CD4-positive, CD25-positive, alpha-beta regulatory T cell (primary cell): ENCODE measurements at regions not wholly inside any gene's neighbourhood (a gene's known extent, or its start where the extent isn't known, plus 50 kb on each side); places are given as distances from the start of the nearest gene placed in this dataset.
"Not testable (repeated sequence)": the region's sequence is repeated elsewhere in the genome, so short reads cannot be mapped to it uniquely, and the experiment has no call there.

Experiments used
- ATAC-seq, 2 donors: fragments of 150-1000 bp; cut with Tn5 transposase; one replicate each; pipeline ENCODE4 v1.10.0; 2021; ENCODE audit warnings: low read depth in 2 of 2, moderate number of reproducible peaks in 2 of 2, moderate library complexity in 1 of 2
- DNase-seq, 3 donors: peaks; one replicate each; pipeline versions ENCODE4 v3.0.0 to v3.0.0-alpha.2; 2012 to 2022; ENCODE audit warnings: mixed read lengths in 1 of 3
- H3K27ac ChIP-seq: one replicate; pipeline ENCODE4 v1.7.0; 2013; ENCODE audit warnings: mild to moderate bottlenecking, low read length; ENCODE audit not compliant: insufficient read depth, poor library complexity, severe bottlenecking
- H3K27me3 ChIP-seq: one replicate; pipeline ENCODE4 v1.7.0; 2013; ENCODE audit warnings: low read length; ENCODE audit not compliant: control insufficient read depth, insufficient read depth
- H3K36me3 ChIP-seq: one replicate; pipeline ENCODE4 v1.7.0; 2013; ENCODE audit warnings: mild to moderate bottlenecking, low read length, moderate library complexity; ENCODE audit not compliant: control insufficient read depth, insufficient read depth
- H3K4me1 ChIP-seq: 2 replicates; pipeline ENCODE4 v1.7.0; 2013; ENCODE audit warnings: mild to moderate bottlenecking, low read length; ENCODE audit not compliant: insufficient read depth, control insufficient read depth, poor library complexity, severe bottlenecking
- H3K4me3 ChIP-seq: one replicate; pipeline ENCODE4 v1.7.0; 2013; ENCODE audit warnings: low read depth, mild to moderate bottlenecking, low read length, moderate library complexity
- H3K9me3 ChIP-seq, 2 experiments: 1 replicate in 1 of 2; 2 replicates in 1 of 2; pipeline ENCODE4 v1.7.0; 2013; ENCODE audit warnings: low read length in 2 of 2, mild to moderate bottlenecking in 1 of 2, moderate library complexity in 1 of 2; ENCODE audit not compliant: control insufficient read depth in 2 of 2
- H3K27ac Mint-ChIP-seq, 3 donors: one replicate each; pipeline ENCODE4 v1.8.0; 2020 to 2022; ENCODE audit warnings: mild to moderate bottlenecking in 3 of 3, mixed read lengths in 3 of 3, moderate library complexity in 2 of 3
- H3K27me3 Mint-ChIP-seq: one replicate; pipeline ENCODE4 v1.8.0; 2022; ENCODE audit warnings: mild to moderate bottlenecking, mixed read lengths
- H3K36me3 Mint-ChIP-seq: one replicate; pipeline ENCODE4 v1.8.0; 2020; ENCODE audit warnings: mixed read lengths
- H3K4me1 Mint-ChIP-seq, 4 donors: one replicate each; pipeline ENCODE4 v1.8.0; 2020 to 2022; ENCODE audit warnings: mixed read lengths in 4 of 4, mild to moderate bottlenecking in 1 of 4
- H3K4me3 Mint-ChIP-seq, 4 donors: one replicate each; pipeline ENCODE4 v1.8.0; 2020 to 2022; ENCODE audit warnings: mild to moderate bottlenecking in 4 of 4, mixed read lengths in 4 of 4, moderate library complexity in 3 of 4
- H3K9me3 Mint-ChIP-seq, 7 donors: one replicate each; pipeline ENCODE4 v1.8.0; 2020 to 2022; ENCODE audit warnings: mixed read lengths in 7 of 7, mild to moderate bottlenecking in 3 of 7, moderate library complexity in 2 of 7

- no peaks in the 10 kb centered on the region for H3K4me1 Mint-ChIP-seq
- peaks cover 0 to 4% (median 3%) of the 10 kb centered on the region in 7 donors for H3K9me3 Mint-ChIP-seq
- no peak overlapping the region for H3K4me3 Mint-ChIP-seq
- Histone ChIP-seq H3K4me1 (no peaks in the 10 kb centered on the region), H3K9me3 (no peaks in the 10 kb centered on the region), H3K27ac (no peak overlapping the region), H3K27me3 (no peaks in the 10 kb centered on the region), H3K36me3 (no peaks in the 10 kb centered on the region), H3K4me3 (no peak overlapping the region)
- no peaks in the 10 kb centered on the region for H3K27me3 Mint-ChIP-seq
- ATAC-seq (no peak), DNase-seq (no peak)
- no peaks in the 10 kb centered on the region for H3K36me3 Mint-ChIP-seq
- H3K27ac Mint-ChIP-seq, result no peak overlapping the region
Observed at GRCh38 chr14:86333493-86333892, 803.5 kb downstream of the FLRT2 start.

- Histone ChIP-seq H3K27ac (no peak overlapping the region), H3K9me3 (no peaks in the 10 kb centered on the region), H3K4me3 (no peak overlapping the region), H3K27me3 (no peaks in the 10 kb centered on the region), H3K4me1 (no peaks in the 10 kb centered on the region), H3K36me3 (no peaks in the 10 kb centered on the region)
- ATAC-seq, result no peak
- Mint-ChIP-seq H3K4me3 (no peak overlapping the region), H3K27ac (no peak overlapping the region), H3K4me1 (no peaks in the 10 kb centered on the region), H3K9me3 (peaks cover 0 to 6% (median 1%) of the 10 kb centered on the region in 7 donors), H3K27me3 (no peaks in the 10 kb centered on the region), H3K36me3 (no peaks in the 10 kb centered on the region)
- no peak for DNase-seq
Observed at GRCh38 chr14:86331341-86331740, 801.4 kb downstream of the FLRT2 start.

GRCh38 chr14:86321151-86321550 is 791.2 kb downstream of the FLRT2 start:
- H3K4me1 ChIP-seq, result no peaks in the 10 kb centered on the region
- no peak overlapping the region for H3K4me3 ChIP-seq
- no peaks in the 10 kb centered on the region for H3K36me3 ChIP-seq
- no peaks in the 10 kb centered on the region for H3K27me3 Mint-ChIP-seq
- H3K9me3 Mint-ChIP-seq, result peaks cover 0 to 21% (median 2%) of the 10 kb centered on the region in 7 donors
- no peak for ATAC-seq
- H3K27ac ChIP-seq, result no peak overlapping the region
- no peaks in the 10 kb centered on the region for H3K27me3 ChIP-seq
- no peaks in the 10 kb centered on the region for H3K4me1 Mint-ChIP-seq
- no peak overlapping the region for H3K27ac Mint-ChIP-seq
- no peak for DNase-seq
- no peaks in the 10 kb centered on the region for H3K36me3 Mint-ChIP-seq
- H3K9me3 ChIP-seq, result no peaks in the 10 kb centered on the region
- no peak overlapping the region for H3K4me3 Mint-ChIP-seq

GRCh38 chr14:86312154-86312665 is 782.3 kb downstream of the FLRT2 start:
- not testable (repeated sequence) for H3K27ac ChIP-seq, H3K27me3 ChIP-seq, H3K4me1 ChIP-seq, H3K9me3 ChIP-seq, H3K4me3 ChIP-seq, H3K27ac Mint-ChIP-seq, DNase-seq, H3K27me3 Mint-ChIP-seq, H3K4me3 Mint-ChIP-seq, H3K4me1 Mint-ChIP-seq, H3K36me3 ChIP-seq, ATAC-seq, H3K36me3 Mint-ChIP-seq
- peaks cover 0 to 12% (median 6%) of the 10 kb centered on the region in 7 donors for H3K9me3 Mint-ChIP-seq

- DNase-seq (no peak), ATAC-seq (no peak)
- Mint-ChIP-seq H3K4me3 (no peak overlapping the region), H3K27me3 (no peaks in the 10 kb centered on the region), H3K36me3 (no peaks in the 10 kb centered on the region), H3K4me1 (no peaks in the 10 kb centered on the region), H3K9me3 (peaks cover 3 to 12% (median 9%) of the 10 kb centered on the region in 7 donors), H3K27ac (no peak overlapping the region)
- no peaks in the 10 kb centered on the region for H3K36me3 ChIP-seq
- H3K27ac ChIP-seq, result no peak overlapping the region
- no peak overlapping the region for H3K4me3 ChIP-seq
- H3K9me3 ChIP-seq, result no peaks in the 10 kb centered on the region
- no peaks in the 10 kb centered on the region for H3K27me3 ChIP-seq
- H3K4me1 ChIP-seq, result no peaks in the 10 kb centered on the region
Observed at GRCh38 chr14:86311151-86311550, 781.2 kb downstream of the FLRT2 start.

- no peaks in the 10 kb centered on the region for H3K27me3 Mint-ChIP-seq
- H3K4me3 Mint-ChIP-seq, result no peak overlapping the region
- H3K4me1 ChIP-seq, result no peaks in the 10 kb centered on the region
- no peaks in the 10 kb centered on the region for H3K4me1 Mint-ChIP-seq
- no peaks in the 10 kb centered on the region for H3K36me3 ChIP-seq
- peaks cover 3 to 12% (median 9%) of the 10 kb centered on the region in 7 donors for H3K9me3 Mint-ChIP-seq
- H3K27ac Mint-ChIP-seq, result no peak overlapping the region
- DNase-seq, result no peak
- no peak for ATAC-seq
- H3K36me3 Mint-ChIP-seq, result no peaks in the 10 kb centered on the region
- no peaks in the 10 kb centered on the region for H3K27me3 ChIP-seq
- H3K9me3 ChIP-seq, result no peaks in the 10 kb centered on the region
- no peak overlapping the region for H3K4me3 ChIP-seq
- no peak overlapping the region for H3K27ac ChIP-seq
Observed at GRCh38 chr14:86310611-86311010, 780.7 kb downstream of the FLRT2 start.

GRCh38 chr14:86310148-86310547 is 780.2 kb downstream of the FLRT2 start:
- no peak overlapping the region for H3K27ac ChIP-seq
- no peaks in the 10 kb centered on the region for H3K9me3 ChIP-seq
- Mint-ChIP-seq H3K4me1 (no peaks in the 10 kb centered on the region), H3K27me3 (no peaks in the 10 kb centered on the region), H3K36me3 (no peaks in the 10 kb centered on the region), H3K4me3 (no peak overlapping the region), H3K27ac (no peak overlapping the region), H3K9me3 (peaks cover 3 to 12% (median 9%) of the 10 kb centered on the region in 7 donors)
- ATAC-seq (no peak), DNase-seq (no peak)
- H3K27me3 ChIP-seq, result no peaks in the 10 kb centered on the region
- no peak overlapping the region for H3K4me3 ChIP-seq
- no peaks in the 10 kb centered on the region for H3K36me3 ChIP-seq
- no peaks in the 10 kb centered on the region for H3K4me1 ChIP-seq

- H3K4me3 ChIP-seq, result no peak overlapping the region
- no peak overlapping the region for H3K27ac ChIP-seq
- no peaks in the 10 kb centered on the region for H3K36me3 ChIP-seq
- Mint-ChIP-seq H3K36me3 (no peaks in the 10 kb centered on the region), H3K4me1 (no peaks in the 10 kb centered on the region), H3K27me3 (no peaks in the 10 kb centered on the region), H3K9me3 (peaks cover 3 to 15% (median 9%) of the 10 kb centered on the region in 7 donors), H3K27ac (no peak overlapping the region), H3K4me3 (no peak overlapping the region)
- H3K4me1 ChIP-seq, result no peaks in the 10 kb centered on the region
- H3K9me3 ChIP-seq, result no peaks in the 10 kb centered on the region
- no peak for ATAC-seq
- no peak for DNase-seq
- no peaks in the 10 kb centered on the region for H3K27me3 ChIP-seq
Observed at GRCh38 chr14:86305058-86305457, 775.1 kb downstream of the FLRT2 start.
